ENCODE measurements at regions not wholly inside any gene's neighbourhood (a gene's known extent, or its start where the extent isn't known, plus 50 kb on each side); places are given as distances from the start of the nearest gene placed in this dataset.

- FAIRE-seq, result no peak
- DNase-seq (ENCODE audit: low read depth in 1 of 2, low spot score in 1 of 2), result peak; percentile 25 to 66
- Histone ChIP-seq H3K9me3 (no peaks in the 10 kb centered on the region), H3K4me1 (peaks cover 21% of the 10 kb centered on the region), H3K27ac (peak overlapping the region; percentile 6 to 9; a peak in 1 of 6 replicates), H3K4me2 (peak overlapping the region; percentile 51), H3K4me3 (no peak overlapping the region)
- CTCF ChIA-PET, result interaction anchor here (0.6 to 3.3 kb wide), 35 partner anchors 8 to 644 kb away, joined by 3 to 33 read pairs (median 4); no protein-coding TSS in a partner anchor
- TF ChIP-seq NFE2L2 (conservative IDR thresholded peaks at IDR 0.05; ENCODE audit: low read length) (no peak), CTCF (IDR thresholded peaks at IDR 0.05) (peak; percentile 74), RAD21 (conservative IDR thresholded peaks at IDR 0.05 in 1 of 2, IDR thresholded peaks at IDR 0.05 in 1 of 2) (peak; percentile 82 to 83), SMC3 (IDR thresholded peaks at IDR 0.05) (peak; percentile 92), EHF (CRISPR knock-in tag; IDR thresholded peaks at IDR 0.05) (no peak), JUNB (IDR thresholded peaks at IDR 0.05) (no peak), HOXB5 (CRISPR knock-in tag; IDR thresholded peaks at IDR 0.05) (no peak), REST (IDR thresholded peaks at IDR 0.05) (no peak), CHD2 (IDR thresholded peaks at IDR 0.05; ENCODE audit: low read length, partially characterized antibody) (no peak), ESRRA (IDR thresholded peaks at IDR 0.05; ENCODE audit: borderline replicate concordance, low read length) (no peak)
- WGBS (ENCODE audit: missing lambda C conversion rate), result 9% methylated on average over 10 of the region's 11 CpGs
- POLR2A ChIA-PET, result no interaction called here
- ATAC-seq, result peak; percentile 70 to 82; a peak in 5 of 6 replicates
Measured at GRCh38 chr6:137313928-137314855, 95.0 kb upstream of the IFNGR1 start.

DNA sequence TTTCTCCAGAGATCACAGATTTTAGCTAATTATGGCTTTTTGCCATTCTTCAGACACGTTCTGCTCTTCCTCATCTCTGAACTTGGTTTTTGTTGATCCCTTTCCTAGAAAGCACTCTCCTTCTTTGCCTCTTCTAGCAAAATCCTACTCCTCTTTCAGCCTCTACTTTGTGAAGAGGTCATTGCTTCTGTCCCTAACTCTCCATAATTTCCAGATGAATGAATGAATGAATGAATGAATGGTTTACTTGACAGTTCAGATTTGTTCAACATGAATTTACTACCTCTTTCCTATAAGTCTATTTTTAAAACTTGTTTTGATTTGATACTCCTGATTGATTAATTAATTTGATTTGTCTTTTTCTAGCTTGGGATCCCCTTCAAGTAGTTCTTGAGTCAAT, 94.0 kb upstream of the IFNGR1 start:
- no peak for TF ChIP-seq ELK1 (IDR thresholded peaks at IDR 0.05; ENCODE audit: low read depth, low read length)
- TF ChIP-seq HDAC2 (IDR thresholded peaks at IDR 0.05), result no peak
- no peak for TF ChIP-seq KDM1A (IDR thresholded peaks at IDR 0.05; ENCODE audit: low read depth)
- TF ChIP-seq ZSCAN20 (CRISPR knock-in tag; IDR thresholded peaks at IDR 0.05), result no peak
- no peak overlapping the region for H3K27ac ChIP-seq
- H3K4me3 ChIP-seq, result no peak overlapping the region
- peaks cover 24% of the 10 kb centered on the region for H3K4me1 ChIP-seq
- FAIRE-seq, result no peak
- ChIA-PET CTCF (interaction anchor here (0.6 to 3.3 kb wide), 13 partner anchors 8 to 224 kb away, joined by 3 to 33 read pairs (median 5); no protein-coding TSS in a partner anchor), POLR2A (no interaction called here)
- no peak for ATAC-seq
- no peak overlapping the region for H3K4me2 ChIP-seq
- no peaks in the 10 kb centered on the region for H3K9me3 ChIP-seq
- WGBS (ENCODE audit: missing lambda C conversion rate), result 62% methylated on average over 1 of the region's 1 CpG
- DNase-seq (ENCODE audit: low read depth in 1 of 2, low spot score in 1 of 2), result no peak

GRCh38 chr6:137311940-137312339, 92.8 kb upstream of the IFNGR1 start:
- 89% methylated on average over 1 of the region's 1 CpG for WGBS (ENCODE audit: missing lambda C conversion rate)
- Histone ChIP-seq H3K27ac (no peak overlapping the region), H3K9me3 (no peaks in the 10 kb centered on the region), H3K4me2 (no peak overlapping the region), H3K4me1 (peaks cover 24% of the 10 kb centered on the region), H3K4me3 (no peak overlapping the region)
- CTCF ChIA-PET, result interaction anchor here (3.6 kb wide), 1 partner anchor 217 kb away, joined by 15 read pairs; no protein-coding TSS in a partner anchor
- DNase-seq (ENCODE audit: low read depth in 1 of 2, low spot score in 1 of 2) (no peak), FAIRE-seq (no peak), ATAC-seq (no peak)
- POLR2A ChIA-PET, result no interaction called here
- TF ChIP-seq KDM1A (IDR thresholded peaks at IDR 0.05; ENCODE audit: low read depth), result no peak
- no peak for TF ChIP-seq NPAS2 (CRISPR knock-in tag; IDR thresholded peaks at IDR 0.05; ENCODE audit: borderline replicate concordance)
